ENCODE measurements at regions not wholly inside any gene's neighbourhood (a gene's known extent, or its start where the extent isn't known, plus 50 kb on each side); places are given as distances from the start of the nearest gene placed in this dataset.

DNA sequence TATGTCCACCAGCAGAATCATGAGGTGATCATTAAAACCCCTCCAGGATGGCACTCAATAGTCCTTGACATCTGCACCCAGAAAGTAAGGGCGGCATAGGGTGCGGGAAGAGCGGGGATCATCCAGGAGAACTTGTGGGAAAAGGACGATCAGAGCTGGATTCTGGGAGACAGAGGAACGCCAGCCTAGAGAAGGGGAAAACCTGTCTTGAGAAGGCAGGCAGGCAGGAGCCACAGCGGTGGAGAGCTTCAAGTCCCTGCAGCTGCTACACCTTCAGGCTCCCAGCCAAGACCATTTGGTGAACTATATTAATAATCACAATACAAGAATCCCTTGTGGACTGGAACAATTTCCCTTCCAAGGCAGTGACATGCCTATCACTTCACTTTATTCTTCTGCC is 134.3 kb downstream of the BUD13 start:
- no peak for DNase-seq (ENCODE audit: low spot score)
- no peak for TF ChIP-seq CTCF (conservative IDR thresholded peaks at IDR 0.05; ENCODE audit: low read depth)
- ChIA-PET CTCF (interaction anchor here (0.5 kb wide), 1 partner anchor 55 kb away, joined by 3 read pairs; no protein-coding TSS in a partner anchor), POLR2A (ENCODE audit: low non-redundant PET) (no interaction called here)
- no peak overlapping the region for H3K27ac ChIP-seq

DNA sequence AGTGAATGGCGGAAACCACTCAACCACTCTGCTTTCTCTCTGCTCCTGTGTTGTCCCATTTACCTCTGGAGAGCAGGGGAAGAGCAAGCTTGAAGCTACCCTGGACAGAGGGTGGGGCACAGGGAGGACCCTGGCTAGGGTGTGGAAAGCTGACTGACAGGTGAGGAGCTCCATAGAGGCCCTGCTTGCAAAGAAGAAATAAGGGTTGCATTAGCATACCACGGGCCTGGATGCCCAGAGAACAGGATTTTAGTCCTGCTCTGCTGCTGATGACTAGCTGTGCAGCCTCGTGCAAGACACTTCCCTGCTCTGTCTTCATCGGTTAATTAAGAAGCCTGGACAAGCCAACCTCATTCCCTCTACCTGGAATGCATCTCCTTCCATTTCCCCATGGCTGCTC is 135.0 kb downstream of the BUD13 start:
- ChIA-PET CTCF (no interaction called here), POLR2A (ENCODE audit: low non-redundant PET) (no interaction called here)
- DNase-seq (ENCODE audit: low spot score), result no peak
- TF ChIP-seq CTCF (conservative IDR thresholded peaks at IDR 0.05; ENCODE audit: low read depth), result no peak
- H3K27ac ChIP-seq, result no peak overlapping the region

- no peak for TF ChIP-seq CTCF (conservative IDR thresholded peaks at IDR 0.05; ENCODE audit: low read depth)
- DNase-seq (ENCODE audit: low spot score), result no peak
- ChIA-PET POLR2A (ENCODE audit: low non-redundant PET) (interaction anchor here (0.5 kb wide), 1 partner anchor 71 kb away, joined by 3 read pairs; no protein-coding TSS in a partner anchor), CTCF (no interaction called here)
- no peak overlapping the region for H3K27ac ChIP-seq
Observed at GRCh38 chr11:116636341-116636929, 136.4 kb downstream of the BUD13 start.

GRCh38 chr11:116631201-116631600 is 141.6 kb downstream of the BUD13 start:
- TF ChIP-seq CTCF (conservative IDR thresholded peaks at IDR 0.05; ENCODE audit: low read depth), result no peak
- H3K27ac ChIP-seq, result no peak overlapping the region
- POLR2A ChIA-PET (ENCODE audit: low non-redundant PET), result no interaction called here
- CTCF ChIA-PET, result interaction anchor here (0.6 kb wide), 1 partner anchor 18 kb away, joined by 3 read pairs; no protein-coding TSS in a partner anchor
- DNase-seq (ENCODE audit: low spot score), result no peak

DNA sequence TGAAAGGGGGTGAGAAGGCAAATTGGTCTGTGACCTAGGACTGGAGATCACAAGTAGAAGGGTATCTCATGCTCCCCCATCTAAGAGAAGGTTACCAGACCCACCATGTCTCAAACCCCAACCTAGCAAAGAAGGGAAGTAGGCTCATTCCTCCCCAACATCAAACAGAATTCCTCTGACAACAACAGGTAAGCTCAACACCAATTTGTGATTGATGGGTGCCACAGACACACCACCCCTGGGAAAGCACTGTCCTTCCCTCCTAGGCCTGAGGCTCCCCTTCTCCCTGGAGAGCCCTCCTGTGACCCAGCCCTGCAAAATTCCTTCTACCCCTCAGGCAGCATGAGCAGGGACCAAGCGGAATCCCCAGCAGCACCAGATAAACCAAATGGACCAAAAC is 154.3 kb downstream of the BUD13 start:
- ChIA-PET POLR2A (ENCODE audit: low non-redundant PET) (no interaction called here), CTCF (no interaction called here)
- no peak overlapping the region for H3K27ac ChIP-seq
- DNase-seq (ENCODE audit: low spot score), result no peak
- no peak for TF ChIP-seq CTCF (conservative IDR thresholded peaks at IDR 0.05; ENCODE audit: low read depth)

DNA sequence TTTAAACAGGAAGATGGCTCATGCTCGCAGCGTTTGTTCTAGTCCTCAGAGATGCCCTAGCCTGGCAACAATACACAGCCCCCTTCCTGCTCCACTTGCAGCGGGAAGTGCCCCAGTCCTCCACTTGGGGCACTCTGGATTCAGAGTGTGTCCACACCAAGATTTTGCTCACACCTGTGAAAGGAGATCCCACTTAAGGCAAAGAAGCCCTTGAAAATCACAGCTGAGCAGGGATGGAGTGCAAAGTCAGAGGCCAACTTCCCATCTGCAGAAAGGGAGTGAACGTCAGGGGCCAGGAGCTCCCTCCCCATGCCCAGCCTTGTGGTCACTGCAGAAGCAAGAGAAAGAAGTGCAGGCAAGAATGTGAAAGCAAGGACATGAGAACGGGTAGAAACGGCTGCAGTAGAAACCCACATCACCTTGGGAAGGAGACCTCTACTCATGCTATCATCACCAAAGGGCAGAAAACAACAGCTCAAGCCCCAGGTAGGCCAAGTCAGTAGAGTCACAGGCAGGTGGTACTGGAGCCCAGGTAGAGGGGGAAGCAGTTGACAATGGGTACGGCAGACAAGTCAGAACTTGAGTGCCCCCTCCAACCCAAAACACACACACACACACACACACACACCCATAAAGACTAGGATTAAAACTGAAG is 157.4 kb downstream of the BUD13 start:
- TF ChIP-seq CTCF (conservative IDR thresholded peaks at IDR 0.05; ENCODE audit: low read depth), result no peak
- DNase-seq (ENCODE audit: low spot score), result no peak
- CTCF ChIA-PET, result no interaction called here
- no peak overlapping the region for H3K27ac ChIP-seq
- POLR2A ChIA-PET (ENCODE audit: low non-redundant PET), result no interaction called here
